ENCODE measurements at regions not wholly inside any gene's neighbourhood (a gene's known extent, or its start where the extent isn't known, plus 50 kb on each side); places are given as distances from the start of the nearest gene placed in this dataset.

DNA sequence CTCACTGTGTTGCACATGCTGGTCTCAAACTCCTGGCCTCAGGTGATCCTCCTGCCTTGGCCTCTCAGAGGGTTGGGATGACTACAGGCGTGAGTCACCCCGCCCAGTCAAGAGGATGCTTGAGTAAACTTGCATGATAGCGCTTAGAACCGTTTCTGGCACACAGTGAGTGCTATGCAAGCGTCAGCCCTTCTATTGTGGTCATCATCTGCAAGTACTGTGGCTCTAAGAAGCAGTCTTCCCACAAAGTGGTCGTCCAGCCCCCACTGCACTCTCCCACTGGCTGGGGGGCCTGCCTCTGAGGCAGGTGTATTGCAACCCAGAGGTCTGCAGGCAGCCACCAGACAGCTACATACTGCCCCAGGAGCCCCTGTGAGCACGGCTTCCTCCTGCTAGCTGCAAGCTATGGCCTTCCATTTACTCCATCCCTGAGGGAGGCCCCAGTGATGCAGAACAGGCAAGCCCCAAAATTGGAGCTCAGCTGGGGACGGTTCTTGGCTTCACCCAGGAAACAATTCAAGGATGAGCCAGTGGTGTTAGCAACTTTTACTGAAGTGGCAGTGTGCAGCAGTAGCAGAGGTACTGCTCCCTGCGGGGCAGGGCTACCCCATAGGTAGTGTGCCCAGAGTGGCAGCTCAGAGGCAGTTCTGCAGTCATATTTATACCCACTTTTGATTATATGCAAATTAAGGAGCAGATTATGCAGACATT, 95.4 kb downstream of the LSM3 start:
- H3K9me3 ChIP-seq (ENCODE audit: control insufficient read depth in 1 of 2, low read length in 2 of 2): no peaks in the 10 kb centered on the region
- H3K9me3 Mint-ChIP-seq: peaks cover 0 to 1% (median 0%) of the 10 kb centered on the region in 8 donors
- no peaks in the 10 kb centered on the region for H3K36me3 Mint-ChIP-seq
- CTCF ChIA-PET (ENCODE audit: partially characterized antibody): no interaction called here
- intact Hi-C loops (cut with micrococcal nuclease): no loop called here
- H3K36me3 ChIP-seq (ENCODE audit: insufficient read depth, low read length): no peaks in the 10 kb centered on the region
- H3K27me3 ChIP-seq (ENCODE audit: insufficient read depth, low read length): no peaks in the 10 kb centered on the region
- peaks cover 0 to 2% of the 10 kb centered on the region in 2 donors for H3K27me3 Mint-ChIP-seq
- H3K27ac Mint-ChIP-seq: no peak overlapping the region
- no peak overlapping the region for H3K4me3 ChIP-seq (ENCODE audit: low read length in 2 of 2)
- POLR2A ChIA-PET (ENCODE audit: partially characterized antibody): no interaction called here
- no peak for DNase-seq
- no peaks in the 10 kb centered on the region for H3K4me1 ChIP-seq (ENCODE audit: insufficient read depth, low read length)
- no peaks in the 10 kb centered on the region for H3K4me1 Mint-ChIP-seq
- H3K27ac ChIP-seq (ENCODE audit: low read depth, low read length): no peak overlapping the region
- no peak overlapping the region for H3K4me3 Mint-ChIP-seq

DNA sequence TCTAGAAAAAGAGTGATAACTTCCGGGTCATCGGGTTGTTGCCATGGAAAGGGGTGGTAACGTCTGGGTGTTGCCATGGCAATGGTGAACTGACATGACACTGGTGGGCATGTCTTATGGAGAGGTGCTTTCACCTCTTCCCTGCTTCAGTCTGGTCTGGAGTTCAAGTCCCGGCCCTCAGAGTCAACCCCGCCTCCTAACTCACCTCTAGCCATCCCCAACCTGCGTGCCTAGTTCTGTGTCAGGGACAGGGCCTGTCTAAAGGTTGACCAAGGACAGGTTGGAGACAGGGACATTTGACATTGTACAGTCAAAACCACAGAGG, 96.0 kb downstream of the LSM3 start:
- H3K4me1 ChIP-seq (ENCODE audit: insufficient read depth, low read length): no peaks in the 10 kb centered on the region
- intact Hi-C loops (cut with micrococcal nuclease): no loop called here
- H3K4me3 ChIP-seq (ENCODE audit: low read length in 2 of 2): no peak overlapping the region
- Mint-ChIP-seq H3K27me3 (peaks cover 0 to 2% of the 10 kb centered on the region in 2 donors), H3K4me3 (no peak overlapping the region), H3K4me1 (no peaks in the 10 kb centered on the region), H3K9me3 (no peaks in the 10 kb centered on the region), H3K27ac (no peak overlapping the region), H3K36me3 (no peaks in the 10 kb centered on the region)
- no peaks in the 10 kb centered on the region for H3K9me3 ChIP-seq (ENCODE audit: control insufficient read depth in 1 of 2, low read length in 2 of 2)
- DNase-seq: no peak
- H3K27ac ChIP-seq (ENCODE audit: low read depth, low read length): no peak overlapping the region
- no peaks in the 10 kb centered on the region for H3K36me3 ChIP-seq (ENCODE audit: insufficient read depth, low read length)
- CTCF ChIA-PET (ENCODE audit: partially characterized antibody): no interaction called here
- POLR2A ChIA-PET (ENCODE audit: partially characterized antibody): no interaction called here
- H3K27me3 ChIP-seq (ENCODE audit: insufficient read depth, low read length): no peaks in the 10 kb centered on the region

DNA sequence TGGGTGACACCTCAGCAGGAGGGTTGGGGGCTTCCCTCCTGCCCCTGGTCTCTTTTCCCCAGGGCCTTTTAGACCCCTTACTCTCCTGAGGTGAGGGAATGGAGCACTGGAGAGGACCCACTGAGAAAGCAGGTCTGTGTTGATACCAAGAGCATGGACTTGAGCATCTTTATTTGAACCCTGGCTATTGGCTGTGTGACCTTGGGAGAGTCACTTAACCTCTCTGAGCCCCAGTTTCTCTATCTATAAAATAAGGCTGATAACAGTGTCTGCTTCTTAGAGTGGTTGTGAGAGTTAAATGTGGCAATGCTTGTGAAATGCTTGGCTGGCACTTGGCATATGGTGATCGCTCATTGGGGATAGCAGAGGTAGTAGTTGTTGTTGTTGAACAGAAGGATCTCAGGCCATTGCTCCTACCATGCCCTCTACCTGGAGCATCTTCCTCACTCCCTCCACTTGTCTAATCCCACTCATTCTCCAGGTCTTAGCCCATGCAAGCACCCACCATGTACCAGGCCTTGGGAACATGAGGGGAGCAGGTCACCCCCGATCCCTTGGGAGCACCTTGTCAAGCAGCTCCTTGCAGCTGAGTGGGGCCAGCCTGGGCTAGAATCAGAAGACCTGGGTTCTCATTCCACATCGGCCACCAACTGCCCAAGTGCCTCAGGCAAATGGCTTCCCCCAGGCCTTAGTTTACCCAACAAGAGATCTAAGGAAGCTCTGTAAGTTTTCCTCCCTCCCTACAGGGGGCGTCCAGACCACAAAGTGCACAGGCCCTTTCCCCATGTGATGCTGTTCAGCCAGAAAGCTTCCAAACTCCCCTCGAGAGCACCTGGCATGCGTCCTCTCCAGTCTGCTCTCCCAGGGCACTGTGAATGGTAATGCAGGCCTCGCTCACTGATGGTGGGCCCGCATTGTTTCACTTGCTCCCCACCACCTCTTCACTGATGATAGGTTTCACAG, 96.7 kb downstream of the LSM3 start:
- Mint-ChIP-seq H3K36me3 (no peaks in the 10 kb centered on the region), H3K27me3 (peaks cover 0 to 2% of the 10 kb centered on the region in 2 donors), H3K4me3 (no peak overlapping the region), H3K9me3 (no peaks in the 10 kb centered on the region), H3K4me1 (no peaks in the 10 kb centered on the region), H3K27ac (no peak overlapping the region)
- POLR2A ChIA-PET (ENCODE audit: partially characterized antibody): no interaction called here
- CTCF ChIA-PET (ENCODE audit: partially characterized antibody): interaction anchor here (0.7 to 1.1 kb wide), 3 partner anchors 14 to 192 kb away, joined by 3 to 4 read pairs (median 3); no protein-coding TSS in a partner anchor
- Histone ChIP-seq H3K4me1 (ENCODE audit: insufficient read depth, low read length) (no peaks in the 10 kb centered on the region), H3K9me3 (ENCODE audit: control insufficient read depth in 1 of 2, low read length in 2 of 2) (no peaks in the 10 kb centered on the region), H3K27me3 (ENCODE audit: insufficient read depth, low read length) (no peaks in the 10 kb centered on the region), H3K4me3 (ENCODE audit: low read length in 2 of 2) (no peak overlapping the region), H3K27ac (ENCODE audit: low read depth, low read length) (no peak overlapping the region), H3K36me3 (ENCODE audit: insufficient read depth, low read length) (no peaks in the 10 kb centered on the region)
- intact Hi-C loops (cut with micrococcal nuclease): no loop called here
- DNase-seq: no peak

DNA sequence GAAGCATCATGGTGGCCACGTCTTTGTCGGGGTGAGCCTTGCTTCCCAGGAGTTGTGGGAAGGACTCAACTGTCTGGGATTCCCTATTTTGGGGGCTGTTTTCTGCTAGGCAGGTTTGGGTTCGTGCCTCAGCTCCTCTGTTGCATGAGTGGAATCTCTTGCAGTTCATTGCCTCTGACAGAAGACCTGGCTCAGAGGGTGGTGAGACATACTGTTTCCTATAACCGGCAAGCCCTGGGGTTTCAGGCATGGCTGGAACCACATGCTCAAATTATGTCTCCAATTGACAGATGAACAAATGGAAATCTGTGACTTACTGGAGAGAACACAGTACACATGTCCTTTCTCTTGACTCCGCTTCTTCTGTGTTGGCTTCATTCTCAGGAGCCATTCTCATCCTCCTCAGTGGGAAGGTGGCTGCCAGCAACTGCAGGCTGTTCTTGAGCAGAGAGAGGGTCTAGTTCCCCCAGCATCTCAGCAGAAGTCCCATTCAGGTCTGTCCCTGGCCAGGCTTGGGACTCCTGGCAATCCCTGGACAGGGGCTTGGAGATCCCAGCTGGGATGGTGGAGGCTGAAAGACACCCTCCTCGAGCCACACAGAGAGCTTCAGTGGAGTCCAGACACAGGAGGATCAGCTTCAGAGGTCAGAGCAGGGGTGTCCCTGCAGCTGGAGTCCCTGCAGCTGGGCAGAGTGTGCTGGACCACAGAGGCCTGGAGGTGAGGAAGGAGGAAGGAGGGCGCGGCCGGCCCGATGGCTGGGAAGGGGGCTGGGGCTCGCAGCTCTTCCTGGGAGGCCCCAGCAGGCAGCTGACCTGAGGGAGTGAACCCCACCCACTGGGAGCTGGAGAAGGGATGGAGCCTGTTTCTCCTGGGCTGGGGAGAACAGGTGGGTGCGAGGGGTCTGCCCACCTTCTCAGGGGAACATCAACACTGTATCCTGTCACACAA, 97.6 kb downstream of the LSM3 start:
- Histone ChIP-seq H3K27ac (ENCODE audit: low read depth, low read length) (no peak overlapping the region), H3K4me3 (ENCODE audit: low read length in 2 of 2) (no peak overlapping the region), H3K36me3 (ENCODE audit: insufficient read depth, low read length) (no peaks in the 10 kb centered on the region), H3K27me3 (ENCODE audit: insufficient read depth, low read length) (no peaks in the 10 kb centered on the region), H3K4me1 (ENCODE audit: insufficient read depth, low read length) (no peaks in the 10 kb centered on the region), H3K9me3 (ENCODE audit: control insufficient read depth in 1 of 2, low read length in 2 of 2) (no peaks in the 10 kb centered on the region)
- H3K9me3 Mint-ChIP-seq: no peaks in the 10 kb centered on the region
- peaks cover 0 to 2% of the 10 kb centered on the region in 2 donors for H3K27me3 Mint-ChIP-seq
- no peak for DNase-seq
- H3K27ac Mint-ChIP-seq: no peak overlapping the region
- intact Hi-C loops (cut with micrococcal nuclease): no loop called here
- CTCF ChIA-PET (ENCODE audit: partially characterized antibody): interaction anchor here (0.9 to 2.2 kb wide), 3 partner anchors 15 to 191 kb away, joined by 3 to 9 read pairs (median 4); no protein-coding TSS in a partner anchor
- no peaks in the 10 kb centered on the region for H3K36me3 Mint-ChIP-seq
- POLR2A ChIA-PET (ENCODE audit: partially characterized antibody): no interaction called here
- H3K4me3 Mint-ChIP-seq: no peak overlapping the region
- H3K4me1 Mint-ChIP-seq: no peaks in the 10 kb centered on the region

DNA sequence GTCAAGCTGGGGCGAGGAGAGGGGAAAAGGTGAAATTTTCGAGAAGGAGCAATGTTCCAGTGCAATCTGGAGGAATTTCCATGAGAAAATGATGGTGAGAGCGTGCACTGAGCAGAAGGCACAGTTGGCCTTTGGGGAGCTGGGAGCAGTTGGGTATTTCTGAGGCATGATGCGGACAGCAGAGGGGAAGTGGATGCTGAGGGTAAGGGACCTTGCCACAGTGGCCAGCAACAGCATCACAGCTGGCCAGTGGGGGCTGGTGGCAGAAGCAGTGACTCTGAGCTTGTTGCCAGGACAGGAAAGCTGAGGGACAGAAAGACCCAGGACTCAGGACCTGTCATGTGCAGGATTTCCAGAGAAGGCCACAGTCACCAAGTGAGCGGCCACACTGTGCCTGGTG, 98.9 kb downstream of the LSM3 start:
- Histone ChIP-seq H3K27me3 (ENCODE audit: insufficient read depth, low read length) (no peaks in the 10 kb centered on the region), H3K4me3 (ENCODE audit: low read length in 2 of 2) (no peak overlapping the region), H3K9me3 (ENCODE audit: control insufficient read depth in 1 of 2, low read length in 2 of 2) (no peaks in the 10 kb centered on the region), H3K4me1 (ENCODE audit: insufficient read depth, low read length) (no peaks in the 10 kb centered on the region), H3K36me3 (ENCODE audit: insufficient read depth, low read length) (no peaks in the 10 kb centered on the region), H3K27ac (ENCODE audit: low read depth, low read length) (no peak overlapping the region)
- Mint-ChIP-seq H3K4me3 (no peak overlapping the region), H3K36me3 (no peaks in the 10 kb centered on the region), H3K4me1 (no peaks in the 10 kb centered on the region), H3K9me3 (no peaks in the 10 kb centered on the region), H3K27ac (no peak overlapping the region), H3K27me3 (peaks cover 0 to 2% of the 10 kb centered on the region in 2 donors)
- DNase-seq: no peak
- intact Hi-C loops (cut with micrococcal nuclease): no loop called here
- CTCF ChIA-PET (ENCODE audit: partially characterized antibody): interaction anchor here (1.3 to 2.2 kb wide), 2 partner anchors 16 to 231 kb away, joined by 4 to 9 read pairs; no protein-coding TSS in a partner anchor
- POLR2A ChIA-PET (ENCODE audit: partially characterized antibody): no interaction called here

DNA sequence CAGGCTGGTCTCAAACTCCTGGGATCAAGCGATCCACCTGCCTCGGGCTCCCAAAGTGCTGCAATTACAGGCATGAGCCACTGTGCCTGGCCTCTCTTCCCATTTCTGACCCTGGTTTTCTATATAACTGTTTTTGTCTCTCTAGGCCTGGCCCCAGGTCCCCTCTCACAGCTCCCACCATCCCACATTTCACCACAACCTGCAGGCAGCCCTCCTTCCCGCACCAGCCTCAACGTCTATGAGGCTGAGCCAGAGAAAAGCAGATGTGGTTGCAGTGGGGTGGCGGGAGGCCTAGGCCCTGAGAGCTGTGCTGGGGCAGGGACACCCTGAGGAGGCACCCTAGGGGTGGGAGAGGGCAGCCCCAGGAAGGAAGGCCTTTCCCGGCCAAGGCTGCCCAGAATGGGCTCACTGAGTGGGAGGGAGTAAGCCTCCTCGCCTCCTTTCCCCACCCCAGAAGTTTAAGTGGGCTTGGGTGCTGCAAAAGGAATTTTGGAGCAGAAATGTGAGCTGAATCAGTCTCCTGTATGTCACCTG, 99.7 kb downstream of the LSM3 start:
- Mint-ChIP-seq H3K27me3 (peaks cover 0 to 2% of the 10 kb centered on the region in 2 donors), H3K36me3 (no peaks in the 10 kb centered on the region), H3K4me1 (no peaks in the 10 kb centered on the region), H3K4me3 (no peak overlapping the region), H3K9me3 (no peaks in the 10 kb centered on the region), H3K27ac (peak overlapping the region in 1 of 7 donors; percentile 50)
- no peaks in the 10 kb centered on the region for H3K4me1 ChIP-seq (ENCODE audit: insufficient read depth, low read length)
- no peaks in the 10 kb centered on the region for H3K27me3 ChIP-seq (ENCODE audit: insufficient read depth, low read length)
- H3K36me3 ChIP-seq (ENCODE audit: insufficient read depth, low read length): no peaks in the 10 kb centered on the region
- intact Hi-C loops (cut with micrococcal nuclease): no loop called here
- no peaks in the 10 kb centered on the region for H3K9me3 ChIP-seq (ENCODE audit: control insufficient read depth in 1 of 2, low read length in 2 of 2)
- H3K4me3 ChIP-seq (ENCODE audit: low read length in 2 of 2): no peak overlapping the region
- CTCF ChIA-PET (ENCODE audit: partially characterized antibody): interaction anchor here (1.2 to 2.2 kb wide), 2 partner anchors 17 to 185 kb away, joined by 3 to 9 read pairs; no protein-coding TSS in a partner anchor
- DNase-seq: no peak
- POLR2A ChIA-PET (ENCODE audit: partially characterized antibody): no interaction called here
- H3K27ac ChIP-seq (ENCODE audit: low read depth, low read length): no peak overlapping the region
